Fibroblast of skin of scalp (primary cell): ENCODE measurements at regions not wholly inside any gene's neighbourhood (a gene's known extent, or its start where the extent isn't known, plus 50 kb on each side); places are given as distances from the start of the nearest gene placed in this dataset.
"Not testable (repeated sequence)": the region's sequence is repeated elsewhere in the genome, so short reads cannot be mapped to it uniquely, and the experiment has no call there.

Source experiments
- DNase-seq: peaks from one replicate; pipeline ENCODE4 v3.0.0-alpha.2; 2013

- not testable (repeated sequence) for DNase-seq
These were observed 647.5 kb downstream of the MATN1 start for GRCh38 chr1:30075916-30076315.

- DNase-seq, result no peak
These were observed 654.5 kb downstream of the MATN1 start for GRCh38 chr1:30068787-30069472.

GRCh38 chr1:30064547-30064946, 658.8 kb downstream of the MATN1 start:
- DNase-seq, result no peak

GRCh38 chr1:30063621-30064280, 659.6 kb downstream of the MATN1 start:
- DNase-seq, result no peak

- DNase-seq, result no peak
These were observed 661.8 kb downstream of the MATN1 start for GRCh38 chr1:30061292-30062220.

GRCh38 chr1:30060738-30061137, 662.6 kb downstream of the MATN1 start:
- DNase-seq, result no peak

GRCh38 chr1:30058970-30059369, 664.4 kb downstream of the MATN1 start:
- DNase-seq, result peak; percentile 81

- no peak for DNase-seq
These were observed 669.3 kb downstream of the MATN1 start for GRCh38 chr1:30054126-30054525.

- DNase-seq, result no peak
These were observed 671.2 kb downstream of the MATN1 start for GRCh38 chr1:30052178-30052577.

- no peak for DNase-seq
These were observed 671.6 kb downstream of the MATN1 start for GRCh38 chr1:30051777-30052176.

GRCh38 chr1:30049748-30050296, 673.6 kb downstream of the MATN1 start:
- DNase-seq, result no peak

GRCh38 chr1:30048905-30049304, 674.5 kb downstream of the MATN1 start:
- DNase-seq, result no peak

- DNase-seq, result no peak
These were observed 675.8 kb downstream of the MATN1 start for GRCh38 chr1:30047576-30047975.

- no peak for DNase-seq
These were observed 676.6 kb downstream of the MATN1 start for GRCh38 chr1:30046751-30047150.

- no peak for DNase-seq
These were observed 677.9 kb downstream of the MATN1 start for GRCh38 chr1:30045304-30046090.

GRCh38 chr1:30044656-30045144, 678.7 kb downstream of the MATN1 start:
- no peak for DNase-seq

- DNase-seq, result no peak
These were observed 679.5 kb downstream of the MATN1 start for GRCh38 chr1:30043731-30044408.

GRCh38 chr1:30043256-30043655, 680.1 kb downstream of the MATN1 start:
- DNase-seq, result no peak

- DNase-seq, result no peak
These were observed 680.8 kb downstream of the MATN1 start for GRCh38 chr1:30042438-30043147.

- DNase-seq, result no peak
These were observed 681.5 kb downstream of the MATN1 start for GRCh38 chr1:30041741-30042437.
